ENCODE measurements at regions not wholly inside any gene's neighbourhood (a gene's known extent, or its start where the extent isn't known, plus 50 kb on each side); places are given as distances from the start of the nearest gene placed in this dataset.

GRCh38 chr1:147486876-147487656 is 54.2 kb upstream of the BCL9 start:
- TF ChIP-seq CTCF (IDR thresholded peaks at IDR 0.05) (no peak), POLR2A (IDR thresholded peaks at IDR 0.05) (no peak)
- 53 to 74% methylated on average over 9 of the region's 9 CpGs for WGBS, 2 donors
- DNase-seq (ENCODE audit: low spot score in 2 of 2): no peak
- intact Hi-C loops (cut with DNase I; ENCODE audit: low total_unique reads): no loop called here
- H3K4me3 ChIP-seq (ENCODE audit: low read depth, poor library complexity, severe bottlenecking): no peak overlapping the region

- no peak for DNase-seq (ENCODE audit: low spot score in 2 of 2)
- intact Hi-C loops (cut with DNase I; ENCODE audit: low total_unique reads): loop anchor here (10.0 kb wide), 1 partner anchor 404 kb away; no protein-coding TSS in a partner anchor
- TF ChIP-seq CTCF (IDR thresholded peaks at IDR 0.05) (no peak), POLR2A (IDR thresholded peaks at IDR 0.05) (no peak)
- WGBS, 2 donors: 15 to 51% methylated on average over 2 of the region's 2 CpGs
- H3K4me3 ChIP-seq (ENCODE audit: low read depth, poor library complexity, severe bottlenecking): no peak overlapping the region
These were observed 50.2 kb upstream of the BCL9 start for GRCh38 chr1:147491098-147491497.

Data from lower leg skin (tissue), 4 donors.